Peyer's patch (tissue), 4 donors: ENCODE measurements at regions not wholly inside any gene's neighbourhood (a gene's known extent, or its start where the extent isn't known, plus 50 kb on each side); places are given as distances from the start of the nearest gene placed in this dataset.

ENCODE experiments used
- CTCF ChIP-seq, 6 experiments: fragments of 450-650 bp in 4 of 6; fragments of 200-600 bp in 2 of 6; sonication (generic) in 1 of 6; IDR thresholded peaks; one replicate each; pipeline ENCODE4 v1.5.1; 2017 to 2019; ENCODE audit warnings: antibody characterized with exemption in 6 of 6, mild to moderate bottlenecking in 3 of 6, moderate library complexity in 1 of 6
- POLR2A ChIP-seq, 2 donors: fragments of 450-650 bp; IDR thresholded peaks; one replicate each; pipeline ENCODE4 v1.5.1; 2017; ENCODE audit warnings: antibody characterized with exemption in 2 of 2, mild to moderate bottlenecking in 2 of 2, moderate library complexity in 2 of 2

GRCh38 chr5:72046106-72046505 lies 61.2 kb upstream of the MAP1B start:
- TF ChIP-seq CTCF (IDR thresholded peaks at IDR 0.05): no peak
- TF ChIP-seq POLR2A (IDR thresholded peaks at IDR 0.05): no peak
